D341Med (cell line): ENCODE measurements at regions not wholly inside any gene's neighbourhood (a gene's known extent, or its start where the extent isn't known, plus 50 kb on each side); places are given as distances from the start of the nearest gene placed in this dataset.
A peak's percentile ranks its signal among the peaks of the same experiment; 100 is the strongest.
"Not testable (repeated sequence)": the region's sequence is repeated elsewhere in the genome, so short reads cannot be mapped to it uniquely, and the experiment has no call there.

Experiments
- DNase-seq: peaks from one replicate; pipeline ENCODE4 v3.0.0; 2012; ENCODE audit warnings: low spot score

DNA sequence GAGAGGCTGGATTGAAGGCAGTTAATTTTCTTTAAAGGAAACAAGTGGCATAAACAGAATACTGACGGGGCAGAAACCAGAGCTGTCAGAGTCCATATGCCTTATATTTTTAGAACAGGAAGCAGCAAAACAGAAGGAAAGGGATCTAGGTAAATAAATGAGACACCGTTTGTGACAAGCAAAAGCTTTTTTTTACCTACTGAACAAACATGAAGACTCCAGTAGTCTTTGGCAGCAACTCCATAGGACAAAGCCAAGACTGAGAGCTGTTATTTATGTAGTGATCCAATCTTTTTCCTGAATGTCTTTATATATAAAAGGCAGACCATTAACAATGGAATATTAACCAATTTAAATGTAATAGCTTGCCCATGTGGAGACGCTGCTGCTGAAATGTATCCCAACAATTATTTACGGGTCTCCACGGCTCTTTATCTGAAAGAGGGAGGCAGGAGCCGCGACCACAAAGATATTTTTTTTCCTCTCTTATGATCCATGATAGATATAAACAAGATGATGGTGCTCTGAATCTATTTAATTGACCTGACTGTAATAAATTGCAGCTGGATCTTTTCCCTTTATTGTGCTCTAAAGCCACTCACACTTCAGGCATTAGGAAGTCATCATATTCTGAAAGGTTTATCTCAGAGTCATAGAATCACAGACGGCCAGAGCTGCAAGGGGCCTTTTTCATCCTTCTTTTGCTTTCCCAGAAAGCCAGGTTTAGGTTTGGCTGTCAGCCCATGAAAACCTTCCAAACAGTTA is 687.8 kb downstream of the EFNB2 start:
- no peak for DNase-seq

DNA sequence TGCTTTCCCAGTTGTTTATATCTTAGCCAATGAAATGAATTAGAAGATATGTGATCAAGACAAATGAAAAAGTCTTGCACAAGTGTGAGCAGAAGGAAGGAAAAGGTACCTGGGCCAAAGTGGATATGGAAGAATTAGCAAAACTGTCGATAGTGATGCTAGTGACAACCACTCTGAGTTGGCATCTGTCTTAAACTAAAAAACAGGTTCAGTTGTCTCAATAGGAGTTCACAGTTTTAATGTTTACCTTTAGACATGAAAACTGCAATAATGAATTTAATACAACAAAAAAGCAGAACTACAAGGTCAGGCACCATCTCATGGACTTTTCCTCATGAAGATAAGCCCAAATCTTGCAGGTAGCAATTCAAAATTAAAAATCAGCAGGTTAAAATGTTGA is 688.5 kb downstream of the EFNB2 start:
- DNase-seq, result no peak

DNA sequence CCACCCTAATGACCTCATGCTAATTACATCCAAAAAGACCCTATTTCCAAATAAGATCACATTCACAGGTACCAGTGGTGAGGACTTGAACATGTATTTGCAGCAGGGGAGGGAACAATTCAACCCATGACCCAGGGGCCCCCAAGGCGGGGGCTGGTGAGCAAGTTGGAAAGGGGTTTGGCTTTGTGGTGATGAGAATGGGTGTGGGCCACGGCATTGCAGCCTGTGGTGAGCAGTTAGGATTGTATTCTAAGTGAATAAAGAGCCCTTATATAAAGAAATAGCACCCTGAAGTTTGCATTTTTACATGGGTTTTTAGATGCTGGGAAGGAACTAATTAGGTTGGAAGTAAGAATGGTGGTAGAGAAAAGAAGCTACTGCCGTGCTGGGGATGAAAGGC is 694.2 kb downstream of the EFNB2 start:
- DNase-seq, result no peak

DNA sequence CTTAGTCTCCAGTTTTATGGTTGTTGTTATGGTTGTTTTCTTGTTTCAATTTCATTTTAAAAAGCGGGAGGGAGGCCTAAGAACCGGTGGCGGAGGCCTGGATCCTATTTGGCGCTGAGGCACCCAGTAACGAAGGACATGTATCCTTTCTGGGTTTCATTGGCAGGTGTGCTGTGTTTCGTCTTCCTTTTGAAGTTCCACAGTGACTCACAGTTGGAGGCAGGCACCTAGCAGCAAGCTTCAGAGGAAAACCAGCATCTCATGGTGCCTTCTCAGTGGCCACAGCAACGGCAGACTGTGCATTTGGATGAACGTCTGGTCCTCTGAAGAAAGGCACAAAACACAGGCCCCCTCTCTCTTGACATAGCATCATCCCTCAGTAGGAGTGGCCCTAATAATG is 697.2 kb downstream of the EFNB2 start:
- no peak for DNase-seq

DNA sequence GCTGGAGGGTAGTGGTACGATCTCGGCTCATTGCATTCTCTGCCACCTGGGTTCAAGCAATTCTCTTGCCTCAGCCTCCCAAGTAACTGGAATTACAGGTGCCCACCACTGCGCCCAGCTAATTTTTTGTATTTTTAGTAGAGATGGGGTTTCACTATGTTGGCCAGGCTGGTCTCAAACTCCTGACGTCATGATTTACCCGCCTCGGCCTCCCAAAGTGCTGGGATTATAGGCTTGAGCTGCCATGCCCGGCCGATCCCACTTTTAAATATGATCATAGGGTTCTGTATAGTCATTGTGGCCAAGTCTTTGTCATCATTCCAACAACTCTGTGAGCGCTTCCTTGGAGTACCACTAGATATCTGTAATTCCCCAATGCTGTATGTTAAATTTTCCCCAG is 698.2 kb downstream of the EFNB2 start:
- not testable (repeated sequence) for DNase-seq

DNA sequence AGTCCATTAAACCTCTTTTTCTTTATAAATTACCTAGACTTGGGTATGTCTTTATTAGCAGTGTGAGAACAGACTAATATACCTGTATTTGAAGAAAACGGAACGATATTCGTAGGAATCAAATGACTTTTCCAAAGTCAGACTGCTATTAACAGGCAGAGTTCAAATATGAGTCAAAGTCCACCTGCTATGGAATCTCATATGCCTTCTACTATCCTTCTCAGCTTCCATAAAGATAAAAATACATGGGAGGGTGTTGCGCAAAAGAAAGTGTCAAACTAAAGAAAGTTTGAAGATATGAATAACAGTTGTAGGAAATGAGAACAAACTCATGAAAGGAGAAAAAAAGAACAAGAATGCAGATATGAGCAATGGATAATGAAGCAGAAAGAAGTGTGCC is 704.6 kb downstream of the EFNB2 start:
- DNase-seq, result no peak

DNA sequence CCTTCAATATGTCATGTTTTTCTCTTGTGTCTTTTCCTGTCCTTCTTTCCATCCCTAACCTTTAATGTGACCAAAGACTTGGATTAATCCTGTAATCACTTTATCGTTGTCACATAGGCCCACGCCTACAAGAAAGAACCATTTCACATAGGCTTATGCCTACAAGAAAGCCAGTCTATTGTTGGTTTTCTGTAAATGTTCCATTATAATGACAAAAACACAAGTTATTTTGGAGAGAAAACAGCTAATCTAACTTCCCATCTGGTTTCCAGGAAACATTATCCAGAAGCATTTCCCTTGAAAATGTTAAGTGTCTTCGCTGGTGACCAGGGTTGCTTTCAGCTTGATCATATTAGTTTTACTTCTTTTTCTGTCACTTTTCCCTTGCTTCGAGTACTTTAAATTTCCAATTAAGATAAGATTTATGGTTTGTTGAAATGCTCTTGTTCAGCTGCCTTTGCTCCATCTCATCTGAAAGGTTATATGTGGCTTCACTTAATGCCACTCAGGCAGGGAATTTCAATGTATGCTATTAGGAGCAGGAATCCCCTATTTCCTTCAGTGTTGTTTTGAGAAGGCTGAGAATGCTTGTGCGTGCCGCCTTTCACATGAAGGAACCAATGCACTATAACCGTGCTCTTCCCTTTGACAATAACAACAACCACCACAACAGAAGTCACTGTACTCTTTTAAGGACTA is 708.2 kb downstream of the EFNB2 start:
- no peak for DNase-seq

DNA sequence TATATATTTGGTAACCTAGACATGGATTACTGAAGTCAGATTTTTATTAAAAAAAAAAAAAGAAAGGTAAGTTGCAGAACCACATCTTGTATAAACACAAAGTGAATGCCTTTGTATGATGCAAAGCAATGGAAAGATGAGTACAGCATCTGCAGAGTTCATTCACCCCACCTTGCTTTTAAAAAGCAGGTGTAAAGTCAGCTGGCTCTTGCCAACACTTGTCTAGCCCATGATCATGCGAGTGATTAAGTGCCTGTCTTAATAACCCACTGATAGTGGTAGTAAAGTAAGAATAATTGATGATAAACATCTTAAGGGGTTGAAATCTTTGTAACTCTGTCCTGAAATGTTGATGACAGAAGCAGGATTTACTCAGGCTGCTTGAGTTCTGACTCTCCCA is 710.4 kb downstream of the EFNB2 start:
- no peak for DNase-seq

DNA sequence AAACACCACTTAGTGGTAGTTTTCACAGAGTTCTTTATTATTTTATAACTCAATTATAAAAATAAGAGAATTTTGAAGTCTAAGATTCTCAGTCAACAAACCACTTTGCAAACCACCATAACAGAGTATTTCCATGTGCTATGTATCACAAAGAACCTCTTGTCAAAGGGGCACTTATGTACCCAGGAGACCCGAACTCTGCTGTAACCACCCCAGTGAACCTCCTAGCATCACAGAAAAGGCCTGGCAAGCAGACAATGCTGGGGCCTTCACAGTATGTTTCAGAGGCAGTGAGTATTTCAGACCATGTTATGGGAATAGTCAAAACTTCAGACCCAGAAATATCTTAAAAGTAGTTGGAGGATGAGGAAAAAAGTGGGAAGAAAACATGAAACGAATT is 714.1 kb downstream of the EFNB2 start:
- no peak for DNase-seq

DNA sequence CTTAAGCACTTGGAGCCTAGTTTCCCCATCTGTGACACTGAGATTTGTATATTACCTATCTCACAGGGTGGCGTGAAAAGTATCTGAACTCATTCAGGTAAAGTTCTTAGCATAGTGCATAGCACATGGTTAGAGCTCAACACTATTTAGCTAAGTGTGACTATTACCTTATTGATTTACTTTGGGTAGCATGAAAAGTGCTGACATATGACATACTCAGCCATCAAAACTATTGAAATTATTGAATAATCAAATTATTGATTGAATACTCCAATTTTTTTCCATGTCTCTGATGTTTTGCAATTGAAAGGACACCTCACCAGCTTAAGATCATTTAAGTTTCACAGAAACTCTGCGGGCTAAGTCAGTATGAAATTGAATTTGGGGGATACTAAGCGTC is 715.0 kb downstream of the EFNB2 start:
- DNase-seq, result no peak

DNA sequence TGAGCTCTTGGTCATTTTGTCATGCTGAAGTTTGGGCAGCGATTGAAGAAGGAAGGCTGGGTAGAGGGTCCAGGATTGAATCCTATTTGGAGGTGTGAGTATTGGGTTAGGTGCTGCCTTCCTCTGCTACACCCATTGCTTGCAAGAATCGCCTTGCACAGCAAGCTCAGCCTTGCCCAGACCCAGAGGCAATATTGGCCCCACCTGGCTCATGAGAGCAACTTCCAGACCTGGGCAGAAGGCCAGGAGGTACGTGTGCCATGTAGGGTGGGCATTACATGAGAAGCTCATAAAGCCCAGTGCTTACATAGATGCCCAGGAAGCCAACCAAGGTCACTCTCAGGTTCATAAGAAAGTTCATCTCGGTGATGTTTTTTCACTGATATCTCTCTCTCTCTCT is 718.0 kb downstream of the EFNB2 start:
- DNase-seq, result no peak

DNA sequence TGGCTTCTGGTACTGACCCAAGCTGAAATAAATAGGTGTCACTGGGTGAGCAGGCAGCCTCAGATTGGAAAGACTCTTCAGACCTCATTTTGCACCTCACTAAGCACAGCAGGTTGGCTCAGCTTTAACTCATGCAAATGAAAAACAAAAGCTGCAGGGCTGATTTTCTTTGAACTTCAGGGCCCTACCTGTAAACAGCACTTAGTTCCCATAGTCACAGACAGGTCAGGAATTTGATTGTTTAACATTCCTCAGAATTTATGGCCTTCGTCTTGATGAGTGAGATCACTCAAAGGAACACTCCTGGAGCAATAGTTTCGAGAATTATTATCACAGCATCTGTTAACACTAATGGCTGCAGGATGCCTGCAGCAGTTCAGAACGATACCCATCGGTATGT is 718.5 kb downstream of the EFNB2 start:
- DNase-seq, result no peak

DNA sequence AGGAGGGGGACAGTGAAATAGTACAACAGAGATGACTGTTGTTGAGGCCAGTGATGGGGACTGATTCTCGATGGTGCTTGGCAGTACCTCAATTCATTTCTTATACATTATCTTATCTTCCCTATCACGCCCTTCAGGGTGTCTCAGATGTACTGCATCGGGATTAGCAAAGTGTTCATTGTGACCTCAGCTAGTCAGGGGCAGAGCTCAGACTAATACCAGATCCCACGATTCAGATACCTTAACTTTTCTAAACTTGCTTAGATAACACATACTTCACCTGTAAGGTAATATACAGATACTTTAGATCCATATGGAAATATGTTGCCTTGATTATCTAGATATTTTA is 720.6 kb downstream of the EFNB2 start:
- DNase-seq, result no peak

DNA sequence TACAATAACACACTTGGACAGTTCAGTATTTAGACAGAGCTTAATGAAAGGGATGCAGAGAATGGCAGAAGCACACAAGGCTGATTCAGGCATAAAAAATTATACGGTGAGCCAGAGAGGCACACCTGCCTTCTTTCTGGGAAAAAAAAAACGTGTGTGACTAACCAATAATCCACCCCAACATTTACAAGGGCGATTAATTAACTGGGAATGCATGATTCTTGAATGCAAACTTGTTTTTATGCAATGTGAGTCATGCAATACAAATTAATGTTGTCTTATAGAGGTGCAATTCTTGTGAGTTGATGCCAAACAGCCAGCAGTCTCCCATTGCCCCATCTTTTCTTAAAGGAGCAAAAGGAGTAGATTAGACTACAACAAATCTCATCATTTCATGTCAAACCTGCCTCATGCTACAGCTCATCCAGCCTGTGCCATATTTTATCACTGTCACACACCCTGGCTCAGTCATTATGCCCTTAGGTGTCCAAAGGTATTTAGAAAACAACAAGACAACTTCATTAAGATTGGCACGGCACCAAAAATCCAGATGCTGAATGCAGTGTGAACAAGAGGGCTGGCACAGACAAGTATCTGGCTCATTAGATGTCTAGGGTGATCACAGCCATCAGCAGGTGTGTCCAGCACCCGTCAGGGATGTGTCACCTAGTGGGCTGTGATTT is 721.1 kb downstream of the EFNB2 start:
- no peak for DNase-seq

DNA sequence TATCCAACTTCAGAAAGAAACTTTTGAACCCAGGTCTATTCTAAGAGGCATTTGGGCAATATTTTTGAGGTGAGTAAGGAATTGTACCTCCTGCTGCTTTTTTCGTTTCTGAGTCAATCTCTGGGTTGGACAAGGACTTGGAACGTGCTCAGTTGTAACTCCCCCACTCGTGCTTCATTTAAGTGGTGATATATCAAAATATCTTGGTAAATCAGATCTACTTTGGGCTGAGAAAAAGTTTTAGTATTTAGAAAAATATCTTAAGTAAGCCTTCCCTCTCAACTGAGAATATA is 728.9 kb downstream of the EFNB2 start:
- DNase-seq, result no peak

DNA sequence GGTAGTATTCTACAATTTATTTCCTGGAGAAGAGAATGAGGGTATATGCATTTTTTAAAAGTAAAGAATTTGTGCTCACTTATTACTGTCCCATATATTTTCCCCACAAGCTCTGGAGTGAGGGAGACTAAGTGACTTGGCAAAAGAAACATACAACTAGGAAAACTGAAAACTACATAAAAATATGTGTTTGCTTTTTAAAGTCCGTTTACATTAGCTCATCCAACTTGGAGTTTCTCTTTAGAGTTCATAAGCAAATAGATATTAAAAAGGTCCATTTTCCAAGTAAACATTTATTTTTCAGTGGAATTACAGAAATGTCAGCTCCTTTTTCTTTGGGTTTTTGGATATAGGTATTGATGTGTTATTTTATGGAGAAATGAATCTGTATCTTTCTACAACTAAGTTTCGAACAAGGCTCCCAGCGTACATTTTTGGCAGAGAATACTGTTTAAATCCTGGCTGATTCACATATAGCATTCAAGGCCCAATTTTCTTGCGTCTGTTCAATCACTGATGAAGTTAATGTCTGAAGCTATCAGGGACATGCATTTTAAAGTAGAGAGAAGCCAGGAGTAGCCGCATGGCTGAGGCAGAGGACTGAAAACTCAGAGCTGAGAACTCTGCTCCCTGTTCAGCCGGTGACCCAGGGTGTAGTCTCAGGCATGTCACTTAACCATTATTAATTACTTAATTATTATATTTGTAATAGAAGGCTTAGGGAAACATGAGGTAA is 729.4 kb downstream of the EFNB2 start:
- DNase-seq, result no peak

DNA sequence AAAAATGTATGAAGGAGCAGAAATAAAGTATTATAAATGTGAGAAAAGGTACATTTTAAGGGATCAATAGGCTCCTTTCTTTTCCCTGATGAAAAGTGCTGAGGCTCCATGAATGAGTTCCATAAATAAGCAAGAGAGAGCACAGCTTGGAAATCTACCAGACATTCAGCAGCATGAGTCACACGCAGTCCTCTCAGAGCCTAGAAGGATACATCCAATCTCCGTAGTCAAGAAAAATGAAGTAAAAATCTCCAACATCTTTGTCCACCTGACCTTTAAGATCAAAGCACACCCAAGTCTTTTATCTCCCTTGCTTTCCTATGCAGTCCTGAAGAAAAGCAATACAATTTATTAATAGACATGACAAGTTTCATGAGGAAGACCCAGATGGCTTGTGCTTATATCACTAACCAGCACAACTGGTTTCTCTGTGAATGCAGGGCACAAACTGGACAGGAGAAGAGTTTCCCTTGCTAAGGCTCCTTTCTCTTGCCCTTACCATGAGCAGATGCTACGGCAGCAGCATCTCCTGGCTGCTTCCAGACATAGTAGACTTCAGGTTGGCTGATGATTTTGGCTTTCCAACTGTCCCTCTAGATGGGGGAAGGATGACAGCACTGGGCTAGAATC is 730.8 kb downstream of the EFNB2 start:
- no peak for DNase-seq

DNA sequence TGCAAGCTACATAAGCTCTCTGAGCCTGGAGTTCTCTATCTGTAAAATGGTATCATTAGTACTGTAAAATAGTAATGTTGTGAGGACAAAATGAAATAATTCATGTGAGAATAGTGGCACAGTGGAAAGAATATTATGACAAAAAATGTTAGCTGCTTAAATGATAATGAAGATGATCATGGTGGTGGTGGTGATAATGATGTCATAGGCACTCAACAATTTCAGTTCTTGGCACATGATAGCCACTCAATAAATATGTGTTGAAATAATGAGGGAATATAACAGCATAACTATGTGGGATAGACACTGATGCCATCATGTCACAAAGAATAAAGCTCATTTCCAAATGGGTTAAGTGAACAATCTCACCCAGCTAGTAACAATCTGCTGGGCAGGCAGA is 736.3 kb downstream of the EFNB2 start:
- no peak for DNase-seq

DNA sequence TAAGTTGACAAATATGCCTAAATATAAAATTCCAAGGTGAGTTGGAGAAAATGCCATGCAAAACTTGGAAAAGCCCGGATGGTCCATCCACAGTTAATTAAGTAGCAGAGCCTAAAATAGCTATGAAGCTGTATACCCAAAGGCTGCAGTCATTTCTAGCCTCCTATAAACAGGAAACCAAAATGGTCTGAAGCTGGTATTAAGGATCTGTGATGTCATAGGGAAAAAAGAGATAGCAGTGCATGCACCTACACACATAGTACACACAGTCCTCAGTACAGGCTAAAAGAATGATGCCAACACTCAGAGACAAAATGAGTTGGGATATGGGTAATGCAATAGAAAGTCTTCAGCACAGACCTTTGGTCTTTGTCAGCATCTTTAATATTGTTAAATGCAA is 736.9 kb downstream of the EFNB2 start:
- DNase-seq, result peak; percentile 39

DNA sequence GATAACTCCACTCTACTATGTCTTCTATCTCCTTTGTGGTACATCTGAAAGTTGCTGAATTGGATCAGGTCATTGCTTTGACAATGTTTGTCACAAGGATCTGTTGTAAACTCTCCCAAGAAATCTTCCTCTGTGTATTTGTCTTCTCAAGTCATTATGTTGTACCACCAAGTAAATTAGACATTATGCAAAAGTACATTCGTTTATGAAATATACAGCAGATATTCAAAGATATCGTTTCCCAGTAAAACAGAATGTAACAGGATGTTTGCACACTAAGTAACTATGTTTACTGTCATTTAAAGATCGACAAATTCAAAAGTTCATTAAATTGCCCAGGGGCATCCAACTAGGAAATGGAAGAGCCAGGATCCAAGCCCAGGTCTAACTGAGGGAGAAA is 739.4 kb downstream of the EFNB2 start:
- no peak for DNase-seq

DNA sequence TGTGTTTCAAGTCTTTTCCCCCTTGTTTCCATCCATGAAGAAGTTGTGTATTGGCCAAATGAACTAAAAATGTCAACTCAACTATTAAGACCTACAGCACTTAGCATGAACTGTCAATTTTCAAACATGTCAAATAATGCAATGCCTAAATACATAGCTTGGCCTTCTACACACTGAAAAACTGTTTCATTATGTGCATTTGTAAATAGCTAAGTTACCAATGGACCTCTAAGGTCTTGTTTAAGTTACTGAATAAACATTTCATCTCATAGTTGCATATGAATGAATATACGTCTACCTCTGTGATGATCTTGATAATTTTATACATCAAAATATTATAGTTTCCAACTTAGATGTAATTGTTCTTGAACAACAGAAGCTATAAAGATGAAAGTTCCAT is 744.5 kb downstream of the EFNB2 start:
- no peak for DNase-seq

DNA sequence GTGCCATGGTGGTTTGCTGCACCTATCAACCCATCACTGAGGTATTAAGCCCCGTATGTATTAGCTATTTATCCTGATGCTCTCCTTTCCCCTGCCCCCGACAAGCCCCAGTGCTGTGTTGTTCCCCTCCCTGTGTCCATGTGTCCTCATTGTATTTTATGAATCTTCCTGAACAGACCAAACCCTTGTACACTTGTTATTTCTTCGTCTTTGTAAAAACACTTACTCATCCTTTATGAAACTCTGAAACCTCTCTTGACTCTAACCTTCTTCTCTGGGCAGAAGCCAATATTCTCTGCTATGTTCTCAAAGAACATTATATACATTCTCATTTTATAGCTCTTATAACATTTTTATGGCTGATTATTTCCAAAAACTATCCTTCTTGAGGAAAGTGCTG is 746.9 kb downstream of the EFNB2 start:
- DNase-seq, result no peak

DNA sequence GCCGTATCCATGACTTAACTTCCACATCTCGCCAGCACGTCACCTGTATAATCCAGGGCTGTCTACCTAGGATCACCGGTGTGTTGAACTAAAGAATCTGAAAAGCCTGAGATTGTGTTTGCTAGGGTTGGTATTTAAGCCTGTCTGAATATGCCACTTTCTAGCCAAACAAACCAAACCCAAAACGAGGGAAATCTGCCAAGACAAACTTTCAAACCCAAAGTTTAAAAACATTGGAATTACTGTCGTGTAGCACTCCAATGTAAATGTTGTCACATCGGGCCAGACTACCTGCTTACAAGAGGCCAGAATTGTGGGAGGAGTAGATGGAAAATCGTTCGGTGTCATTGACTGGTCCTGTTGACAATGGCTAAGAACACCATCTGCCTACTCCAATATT is 747.8 kb downstream of the EFNB2 start:
- DNase-seq, result no peak
